ENCODE measurements at regions not wholly inside any gene's neighbourhood (a gene's known extent, or its start where the extent isn't known, plus 50 kb on each side); places are given as distances from the start of the nearest gene placed in this dataset.

GRCh38 chr9:79003514-79003913 lies 568.3 kb upstream of the TLE4 start:
- H3K9me3 Mint-ChIP-seq = peaks cover 10% of the 10 kb centered on the region
- ATAC-seq (replicated peaks) = no peak
- H3K36me3 Mint-ChIP-seq (ENCODE audit: low read depth) = no peaks in the 10 kb centered on the region
- H3K4me3 Mint-ChIP-seq = no peak overlapping the region
- no peaks in the 10 kb centered on the region for H3K4me1 Mint-ChIP-seq
- H3K27me3 Mint-ChIP-seq = no peaks in the 10 kb centered on the region
- H3K27ac Mint-ChIP-seq = no peak overlapping the region

- Mint-ChIP-seq H3K4me1 (no peaks in the 10 kb centered on the region), H3K27ac (no peak overlapping the region), H3K36me3 (ENCODE audit: low read depth) (no peaks in the 10 kb centered on the region), H3K9me3 (peaks cover 10% of the 10 kb centered on the region), H3K27me3 (no peaks in the 10 kb centered on the region), H3K4me3 (no peak overlapping the region)
- no peak for ATAC-seq (replicated peaks)
Observed at GRCh38 chr9:79004032-79004431, 567.7 kb upstream of the TLE4 start.

GRCh38 chr9:79006546-79006945 lies 565.2 kb upstream of the TLE4 start:
- no peaks in the 10 kb centered on the region for H3K4me1 Mint-ChIP-seq
- ATAC-seq (replicated peaks) = no peak
- H3K36me3 Mint-ChIP-seq (ENCODE audit: low read depth) = no peaks in the 10 kb centered on the region
- no peak overlapping the region for H3K27ac Mint-ChIP-seq
- H3K9me3 Mint-ChIP-seq = peaks cover 7% of the 10 kb centered on the region
- no peak overlapping the region for H3K4me3 Mint-ChIP-seq
- no peaks in the 10 kb centered on the region for H3K27me3 Mint-ChIP-seq

- no peak for ATAC-seq (replicated peaks)
- Mint-ChIP-seq H3K4me1 (no peaks in the 10 kb centered on the region), H3K27ac (no peak overlapping the region), H3K27me3 (no peaks in the 10 kb centered on the region), H3K36me3 (ENCODE audit: low read depth) (no peaks in the 10 kb centered on the region), H3K4me3 (no peak overlapping the region), H3K9me3 (peaks cover 7% of the 10 kb centered on the region)
Observed at GRCh38 chr9:79007701-79008483, 563.9 kb upstream of the TLE4 start.

- Mint-ChIP-seq H3K9me3 (peaks cover 7% of the 10 kb centered on the region), H3K4me1 (no peaks in the 10 kb centered on the region)
- no peak for ATAC-seq (replicated peaks)
Observed at GRCh38 chr9:79008916-79009315, 562.8 kb upstream of the TLE4 start.

GRCh38 chr9:79011461-79011860 lies 560.3 kb upstream of the TLE4 start:
- H3K36me3 Mint-ChIP-seq (ENCODE audit: low read depth) = no peaks in the 10 kb centered on the region
- no peak for ATAC-seq (replicated peaks)
- no peak overlapping the region for H3K4me3 Mint-ChIP-seq
- H3K4me1 Mint-ChIP-seq = no peaks in the 10 kb centered on the region
- no peaks in the 10 kb centered on the region for H3K27me3 Mint-ChIP-seq
- H3K9me3 Mint-ChIP-seq = peaks cover 4% of the 10 kb centered on the region
- H3K27ac Mint-ChIP-seq = no peak overlapping the region

More at GRCh38 chr9:79008916-79009315, 562.8 kb upstream of the TLE4 start:
- no peak overlapping the region for H3K27ac Mint-ChIP-seq
- no peak overlapping the region for H3K4me3 Mint-ChIP-seq
- no peaks in the 10 kb centered on the region for H3K27me3 Mint-ChIP-seq
- no peaks in the 10 kb centered on the region for H3K36me3 Mint-ChIP-seq (ENCODE audit: low read depth)

- Mint-ChIP-seq H3K36me3 (ENCODE audit: low read depth) (no peaks in the 10 kb centered on the region), H3K27me3 (no peaks in the 10 kb centered on the region), H3K4me1 (no peaks in the 10 kb centered on the region), H3K4me3 (no peak overlapping the region), H3K27ac (no peak overlapping the region), H3K9me3 (peaks cover 4% of the 10 kb centered on the region)
- no peak for ATAC-seq (replicated peaks)
Observed at GRCh38 chr9:79012561-79012960, 559.2 kb upstream of the TLE4 start.

GRCh38 chr9:79013715-79014610 lies 557.8 kb upstream of the TLE4 start:
- Mint-ChIP-seq H3K27ac (no peak overlapping the region), H3K36me3 (ENCODE audit: low read depth) (no peaks in the 10 kb centered on the region), H3K4me1 (no peaks in the 10 kb centered on the region), H3K4me3 (no peak overlapping the region), H3K9me3 (peaks cover 4% of the 10 kb centered on the region), H3K27me3 (no peaks in the 10 kb centered on the region)
- no peak for ATAC-seq (replicated peaks)

GRCh38 chr9:79014929-79015699 lies 556.7 kb upstream of the TLE4 start:
- H3K9me3 Mint-ChIP-seq = peaks cover 3% of the 10 kb centered on the region
- no peak overlapping the region for H3K27ac Mint-ChIP-seq
- H3K4me1 Mint-ChIP-seq = no peaks in the 10 kb centered on the region
- H3K4me3 Mint-ChIP-seq = no peak overlapping the region
- H3K27me3 Mint-ChIP-seq = no peaks in the 10 kb centered on the region
- H3K36me3 Mint-ChIP-seq (ENCODE audit: low read depth) = no peaks in the 10 kb centered on the region
- no peak for ATAC-seq (replicated peaks)

- no peak overlapping the region for H3K27ac Mint-ChIP-seq
- no peak overlapping the region for H3K4me3 Mint-ChIP-seq
- no peaks in the 10 kb centered on the region for H3K4me1 Mint-ChIP-seq
- no peaks in the 10 kb centered on the region for H3K9me3 Mint-ChIP-seq
- no peaks in the 10 kb centered on the region for H3K36me3 Mint-ChIP-seq (ENCODE audit: low read depth)
- ATAC-seq (replicated peaks) = no peak
- no peaks in the 10 kb centered on the region for H3K27me3 Mint-ChIP-seq
Observed at GRCh38 chr9:79015951-79016350, 555.8 kb upstream of the TLE4 start.

- ATAC-seq (replicated peaks) = no peak
- no peak overlapping the region for H3K4me3 Mint-ChIP-seq
- H3K27me3 Mint-ChIP-seq = no peaks in the 10 kb centered on the region
- no peaks in the 10 kb centered on the region for H3K36me3 Mint-ChIP-seq (ENCODE audit: low read depth)
- no peak overlapping the region for H3K27ac Mint-ChIP-seq
- H3K4me1 Mint-ChIP-seq = no peaks in the 10 kb centered on the region
- no peaks in the 10 kb centered on the region for H3K9me3 Mint-ChIP-seq
Observed at GRCh38 chr9:79020276-79020675, 551.5 kb upstream of the TLE4 start.

- no peak for ATAC-seq (replicated peaks)
- no peak overlapping the region for H3K4me3 Mint-ChIP-seq
- H3K27me3 Mint-ChIP-seq = no peaks in the 10 kb centered on the region
- H3K27ac Mint-ChIP-seq = no peak overlapping the region
- H3K36me3 Mint-ChIP-seq (ENCODE audit: low read depth) = no peaks in the 10 kb centered on the region
- H3K9me3 Mint-ChIP-seq = no peaks in the 10 kb centered on the region
- H3K4me1 Mint-ChIP-seq = no peaks in the 10 kb centered on the region
Observed at GRCh38 chr9:79021084-79021483, 550.7 kb upstream of the TLE4 start.

- no peak overlapping the region for H3K4me3 Mint-ChIP-seq
- H3K27me3 Mint-ChIP-seq = no peaks in the 10 kb centered on the region
- no peaks in the 10 kb centered on the region for H3K4me1 Mint-ChIP-seq
- no peak for ATAC-seq (replicated peaks)
- no peaks in the 10 kb centered on the region for H3K9me3 Mint-ChIP-seq
- H3K36me3 Mint-ChIP-seq (ENCODE audit: low read depth) = no peaks in the 10 kb centered on the region
- H3K27ac Mint-ChIP-seq = no peak overlapping the region
Observed at GRCh38 chr9:79023134-79023580, 548.6 kb upstream of the TLE4 start.

GRCh38 chr9:79026316-79026715 lies 545.4 kb upstream of the TLE4 start:
- ATAC-seq (replicated peaks) = no peak
- H3K4me1 Mint-ChIP-seq = no peaks in the 10 kb centered on the region
- H3K27ac Mint-ChIP-seq = no peak overlapping the region
- no peaks in the 10 kb centered on the region for H3K36me3 Mint-ChIP-seq (ENCODE audit: low read depth)
- no peak overlapping the region for H3K4me3 Mint-ChIP-seq
- no peaks in the 10 kb centered on the region for H3K27me3 Mint-ChIP-seq
- H3K9me3 Mint-ChIP-seq = no peaks in the 10 kb centered on the region
